ENCODE measurements at regions not wholly inside any gene's neighbourhood (a gene's known extent, or its start where the extent isn't known, plus 50 kb on each side); places are given as distances from the start of the nearest gene placed in this dataset.

- TF ChIP-seq ZFX (IDR thresholded peaks at IDR 0.05) (no peak), CTCF (conservative IDR thresholded peaks at IDR 0.05) (no peak)
- no peak overlapping the region for H3K27ac ChIP-seq
Observed at GRCh38 chr3:30518872-30519271, 87.5 kb upstream of the TGFBR2 start.

- H3K27ac ChIP-seq, result no peak overlapping the region
- TF ChIP-seq CTCF (conservative IDR thresholded peaks at IDR 0.05) (no peak), ZFX (IDR thresholded peaks at IDR 0.05) (no peak)
Observed at GRCh38 chr3:30520699-30521098, 85.7 kb upstream of the TGFBR2 start.

- no peak overlapping the region for H3K27ac ChIP-seq
- TF ChIP-seq ZFX (IDR thresholded peaks at IDR 0.05) (no peak), CTCF (conservative IDR thresholded peaks at IDR 0.05) (no peak)
Observed at GRCh38 chr3:30521156-30521715, 85.2 kb upstream of the TGFBR2 start.

GRCh38 chr3:30522476-30522875 is 83.9 kb upstream of the TGFBR2 start:
- TF ChIP-seq ZFX (IDR thresholded peaks at IDR 0.05), result no peak
- TF ChIP-seq CTCF (conservative IDR thresholded peaks at IDR 0.05), result no peak

GRCh38 chr3:30523366-30523765 is 83.0 kb upstream of the TGFBR2 start:
- no peak overlapping the region for H3K27ac ChIP-seq
- TF ChIP-seq ZFX (IDR thresholded peaks at IDR 0.05), result no peak
- no peak for TF ChIP-seq CTCF (conservative IDR thresholded peaks at IDR 0.05)

More at GRCh38 chr3:30522476-30522875, 83.9 kb upstream of the TGFBR2 start:
- H3K27ac ChIP-seq, result no peak overlapping the region

- H3K27ac ChIP-seq, result no peak overlapping the region
Observed at GRCh38 chr3:30524357-30525040, 81.9 kb upstream of the TGFBR2 start.

More at GRCh38 chr3:30524357-30525040, 81.9 kb upstream of the TGFBR2 start:
- no peak for TF ChIP-seq CTCF (conservative IDR thresholded peaks at IDR 0.05)
- no peak for TF ChIP-seq ZFX (IDR thresholded peaks at IDR 0.05)
